SK-N-MC (cell line): ENCODE measurements at regions not wholly inside any gene's neighbourhood (a gene's known extent, or its start where the extent isn't known, plus 50 kb on each side); places are given as distances from the start of the nearest gene placed in this dataset.

Experiments
- EZH2 ChIP-seq: fragments of 200-600 bp; sonication (generic); IDR thresholded peaks from one replicate; pipeline ENCODE4 v1.6.1; 2017; ENCODE audit warnings: antibody characterized with exemption
- POLR2AphosphoS5 ChIP-seq: IDR thresholded peaks from 2 replicates; pipeline ENCODE4 v1.6.1; 2012; ENCODE audit warnings: mild to moderate bottlenecking, low read depth, low read length, borderline replicate concordance

DNA sequence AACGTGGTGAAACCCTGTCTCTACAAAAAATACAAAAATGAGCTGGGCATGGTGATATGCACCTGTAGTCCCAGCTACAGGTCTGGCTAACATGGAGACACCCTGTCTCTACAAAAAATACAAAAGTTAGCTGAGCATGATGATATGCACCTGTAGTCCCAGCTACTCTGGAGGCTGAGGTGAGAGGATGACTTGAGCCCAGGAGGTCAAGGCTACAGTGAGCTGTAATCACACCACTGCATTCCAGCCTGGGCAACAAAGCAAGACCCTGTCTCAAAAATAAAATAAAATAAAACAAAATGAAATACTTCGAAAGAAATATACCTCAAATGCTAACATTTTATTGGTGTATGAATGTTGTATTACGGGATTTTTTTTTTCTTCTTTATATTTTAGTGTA is 107.6 kb upstream of the EGLN3 start:
- TF ChIP-seq POLR2AphosphoS5 = no peak
- no peak for TF ChIP-seq EZH2
